ENCODE measurements at regions not wholly inside any gene's neighbourhood (a gene's known extent, or its start where the extent isn't known, plus 50 kb on each side); places are given as distances from the start of the nearest gene placed in this dataset.

GRCh38 chr19:31154021-31154420 is 195.2 kb downstream of the TSHZ3 start:
- DNase-seq: no peak

GRCh38 chr19:31152906-31153305 is 196.3 kb downstream of the TSHZ3 start:
- DNase-seq: no peak

- DNase-seq: no peak
These were observed 199.7 kb downstream of the TSHZ3 start for GRCh38 chr19:31149441-31149941.

GRCh38 chr19:31148671-31149070 is 200.6 kb downstream of the TSHZ3 start:
- no peak for DNase-seq

GRCh38 chr19:31147234-31147633 is 202.0 kb downstream of the TSHZ3 start:
- DNase-seq: no peak

GRCh38 chr19:31146546-31147183 is 202.6 kb downstream of the TSHZ3 start:
- no peak for DNase-seq

- no peak for DNase-seq
These were observed 203.2 kb downstream of the TSHZ3 start for GRCh38 chr19:31146015-31146414.

GRCh38 chr19:31145007-31145406 is 204.2 kb downstream of the TSHZ3 start:
- no peak for DNase-seq

- no peak for DNase-seq
These were observed 205.0 kb downstream of the TSHZ3 start for GRCh38 chr19:31144075-31144870.

GRCh38 chr19:31141301-31141700 is 207.9 kb downstream of the TSHZ3 start:
- no peak for DNase-seq

GRCh38 chr19:31140717-31141116 is 208.5 kb downstream of the TSHZ3 start:
- no peak for DNase-seq

GRCh38 chr19:31139871-31140505 is 209.2 kb downstream of the TSHZ3 start:
- DNase-seq: no peak

- no peak for DNase-seq
These were observed 211.2 kb downstream of the TSHZ3 start for GRCh38 chr19:31138077-31138476.

- no peak for DNase-seq
These were observed 213.4 kb downstream of the TSHZ3 start for GRCh38 chr19:31135841-31136240.

- DNase-seq: no peak
These were observed 216.5 kb downstream of the TSHZ3 start for GRCh38 chr19:31132753-31133110.

GRCh38 chr19:31128291-31128690 is 220.9 kb downstream of the TSHZ3 start:
- DNase-seq: no peak

GRCh38 chr19:31127134-31127967 is 221.9 kb downstream of the TSHZ3 start:
- no peak for DNase-seq

GRCh38 chr19:31126236-31126635 is 223.0 kb downstream of the TSHZ3 start:
- no peak for DNase-seq

- DNase-seq: no peak
These were observed 224.2 kb downstream of the TSHZ3 start for GRCh38 chr19:31125071-31125470.

GRCh38 chr19:31121501-31121900 is 227.7 kb downstream of the TSHZ3 start:
- DNase-seq: no peak

GRCh38 chr19:31120952-31121351 is 228.3 kb downstream of the TSHZ3 start:
- no peak for DNase-seq

- DNase-seq: no peak
These were observed 229.1 kb downstream of the TSHZ3 start for GRCh38 chr19:31119951-31120690.

Data from NCI-H1417 (cell line).